Loucy (cell line): ENCODE measurements at regions not wholly inside any gene's neighbourhood (a gene's known extent, or its start where the extent isn't known, plus 50 kb on each side); places are given as distances from the start of the nearest gene placed in this dataset.

Source experiments
- CTCF ChIP-seq: fragments of 200-600 bp; sonication (generic); conservative IDR thresholded peaks from 2 replicates; pipeline ENCODE4 v1.5.1; 2014; ENCODE audit warnings: mild to moderate bottlenecking, antibody characterized with exemption, low read length
- EZH2phosphoT487 ChIP-seq: fragments of 200-600 bp; IDR thresholded peaks from 2 replicates; pipeline ENCODE4 v1.6.1; 2018; ENCODE audit warnings: antibody characterized with exemption, mild to moderate bottlenecking, moderate library complexity, borderline replicate concordance

GRCh38 chr6:82072751-82073150 lies 174.8 kb downstream of the IBTK start:
- TF ChIP-seq CTCF, result no peak
- TF ChIP-seq EZH2phosphoT487, result no peak
